Gastrocnemius medialis (tissue), 4 donors: ENCODE measurements at regions not wholly inside any gene's neighbourhood (a gene's known extent, or its start where the extent isn't known, plus 50 kb on each side); places are given as distances from the start of the nearest gene placed in this dataset.

Source experiments
- POLR2A ChIP-seq, 2 donors: fragments of 450-650 bp; IDR thresholded peaks; one replicate each; pipeline ENCODE4 v1.6.1; 2017; ENCODE audit warnings: antibody characterized with exemption in 2 of 2, mild to moderate bottlenecking in 2 of 2, moderate library complexity in 2 of 2
- TF ChIP-seq, protein P1 (sequence below), 5 experiments: fragments of 450-650 bp in 3 of 5; fragments of 200-600 bp in 2 of 5; sonication (generic) in 2 of 5; IDR thresholded peaks in 4 of 5; conservative IDR thresholded peaks in 1 of 5; 1 replicate in 4 of 5; 2 replicates in 1 of 5; pipeline ENCODE4 v1.5.1; 2016 to 2019; ENCODE audit warnings: antibody characterized with exemption in 5 of 5, mild to moderate bottlenecking in 3 of 5, moderate library complexity in 3 of 5

DNA sequence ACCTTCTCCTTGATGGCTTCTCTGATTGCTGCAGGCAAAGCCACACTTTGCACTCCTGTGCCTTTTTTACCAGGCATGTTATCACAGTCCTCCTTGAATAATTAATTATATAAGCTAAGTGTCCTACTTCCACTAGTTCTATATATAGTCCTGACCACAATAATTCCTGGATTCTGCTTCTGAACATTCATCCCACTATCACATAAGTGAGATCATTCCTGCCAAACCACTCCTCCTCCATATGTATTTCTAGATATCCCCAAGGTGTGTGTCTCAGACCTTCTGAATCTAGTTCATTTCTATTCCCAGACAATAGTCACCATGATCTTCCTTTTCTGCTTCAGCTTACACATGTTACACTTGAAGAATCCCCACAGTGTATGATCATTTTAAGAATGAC is 1237.5 kb upstream of the MAP3K7 start:
- TF ChIP-seq, protein P1, sequence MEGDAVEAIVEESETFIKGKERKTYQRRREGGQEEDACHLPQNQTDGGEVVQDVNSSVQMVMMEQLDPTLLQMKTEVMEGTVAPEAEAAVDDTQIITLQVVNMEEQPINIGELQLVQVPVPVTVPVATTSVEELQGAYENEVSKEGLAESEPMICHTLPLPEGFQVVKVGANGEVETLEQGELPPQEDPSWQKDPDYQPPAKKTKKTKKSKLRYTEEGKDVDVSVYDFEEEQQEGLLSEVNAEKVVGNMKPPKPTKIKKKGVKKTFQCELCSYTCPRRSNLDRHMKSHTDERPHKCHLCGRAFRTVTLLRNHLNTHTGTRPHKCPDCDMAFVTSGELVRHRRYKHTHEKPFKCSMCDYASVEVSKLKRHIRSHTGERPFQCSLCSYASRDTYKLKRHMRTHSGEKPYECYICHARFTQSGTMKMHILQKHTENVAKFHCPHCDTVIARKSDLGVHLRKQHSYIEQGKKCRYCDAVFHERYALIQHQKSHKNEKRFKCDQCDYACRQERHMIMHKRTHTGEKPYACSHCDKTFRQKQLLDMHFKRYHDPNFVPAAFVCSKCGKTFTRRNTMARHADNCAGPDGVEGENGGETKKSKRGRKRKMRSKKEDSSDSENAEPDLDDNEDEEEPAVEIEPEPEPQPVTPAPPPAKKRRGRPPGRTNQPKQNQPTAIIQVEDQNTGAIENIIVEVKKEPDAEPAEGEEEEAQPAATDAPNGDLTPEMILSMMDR (IDR thresholded peaks at IDR 0.05 in 4 of 5, conservative IDR thresholded peaks at IDR 0.05 in 1 of 5), result no peak
- TF ChIP-seq POLR2A (IDR thresholded peaks at IDR 0.05), result no peak
